ENCODE measurements at regions not wholly inside any gene's neighbourhood (a gene's known extent, or its start where the extent isn't known, plus 50 kb on each side); places are given as distances from the start of the nearest gene placed in this dataset.

DNA sequence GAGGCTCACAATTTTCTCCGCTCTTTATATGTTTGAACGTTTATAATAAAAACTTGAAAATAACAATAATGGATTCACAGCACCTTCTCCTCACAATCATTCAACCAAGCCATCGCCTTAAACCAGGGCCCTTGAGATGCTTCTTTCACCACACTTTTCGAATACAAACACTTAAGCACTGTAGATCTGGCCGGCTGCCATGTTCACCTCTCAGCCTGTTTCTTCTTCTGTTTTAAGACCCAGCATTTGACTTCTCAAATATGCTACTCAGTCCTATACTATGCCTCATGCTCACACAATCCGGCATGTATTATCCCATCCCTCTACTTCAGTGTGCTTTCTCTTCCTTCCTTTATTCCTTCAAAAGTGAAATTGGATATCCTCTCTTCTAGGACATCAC, 280.6 kb downstream of the TFEC start:
- H3K36me3 ChIP-seq (ENCODE audit: control insufficient read depth in 2 of 2, insufficient read depth in 1 of 2, low read length in 2 of 2), result no peaks in the 10 kb centered on the region
- TF ChIP-seq ZNF404 (tag by site-specific recombination; IDR thresholded peaks at IDR 0.05), result no peak
- TF ChIP-seq ZNF335 (tag by site-specific recombination; conservative IDR thresholded peaks at IDR 0.05), result peak; percentile 50
- TF ChIP-seq ZNF558 (tag by site-specific recombination; IDR thresholded peaks at IDR 0.05), result no peak
- TF ChIP-seq ZNF433 (tag by site-specific recombination; IDR thresholded peaks at IDR 0.05; ENCODE audit: low read depth), result no peak
- no peak for TF ChIP-seq ZNF292 (tag by site-specific recombination; IDR thresholded peaks at IDR 0.05; ENCODE audit: borderline replicate concordance, low read depth)
- TF ChIP-seq ZIC2 (tag by site-specific recombination; IDR thresholded peaks at IDR 0.05), result no peak
- no peak for TF ChIP-seq ZEB2 (tag by site-specific recombination; IDR thresholded peaks at IDR 0.05)
- 0 out of 2 replicates have a peak, but pooled peaks have one; percentile 31 for TF ChIP-seq ZBTB17 (tag by site-specific recombination; IDR thresholded peaks at IDR 0.05)
- no peak for TF ChIP-seq ZNF350 (tag by site-specific recombination; IDR thresholded peaks at IDR 0.05)
- H3K27ac ChIP-seq (ENCODE audit: extremely low read depth, low read depth, low read length), result no peak overlapping the region
- no peak overlapping the region for H3K4me3 ChIP-seq (ENCODE audit: low read depth, low read length)
- no peaks in the 10 kb centered on the region for H3K9me3 ChIP-seq (ENCODE audit: control insufficient read depth, insufficient read depth, low read depth, low read length)
- ChIA-PET POLR2A (no interaction called here), CTCF (interaction anchor here (0.5 kb wide), 1 partner anchor 186 kb away, joined by 3 read pairs; no protein-coding TSS in a partner anchor)
- H3K4me1 ChIP-seq (ENCODE audit: control insufficient read depth, insufficient read depth, low read length), result peaks cover 3% of the 10 kb centered on the region; the same call in 1 of the 2 replicates

DNA sequence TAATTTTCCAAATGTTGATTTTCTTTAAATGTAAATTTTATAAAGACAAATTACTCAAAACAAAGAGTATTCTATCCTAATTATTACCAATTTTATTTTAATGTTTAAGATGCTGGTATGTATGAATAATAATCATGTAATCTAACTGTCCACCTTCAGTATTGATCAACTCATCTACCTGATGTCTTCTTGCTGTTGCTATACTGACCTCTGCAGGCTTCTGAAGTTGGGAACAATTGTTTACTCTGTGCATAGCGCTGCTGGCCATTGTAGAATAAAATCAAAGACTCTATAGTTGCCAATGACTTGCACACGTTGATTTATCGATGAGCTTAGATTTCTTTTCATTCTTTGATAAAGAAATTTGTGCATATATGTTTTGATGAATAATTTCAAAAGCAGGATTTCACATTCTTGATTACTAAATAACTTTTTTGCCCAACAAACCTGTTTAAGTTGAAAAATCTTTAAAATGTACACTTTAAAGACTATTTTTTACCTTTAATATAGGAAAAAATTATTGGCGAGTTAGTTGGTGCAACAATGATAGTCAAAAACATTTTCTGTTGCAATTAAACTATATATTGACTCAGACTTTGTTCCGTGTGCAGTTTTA, 282.3 kb downstream of the TFEC start:
- ChIA-PET CTCF (interaction anchor here (0.6 to 0.7 kb wide), 3 partner anchors 8 to 164 kb away, joined by 3 to 6 read pairs (median 4); no protein-coding TSS in a partner anchor), POLR2A (no interaction called here)
- Histone ChIP-seq H3K4me1 (ENCODE audit: control insufficient read depth, insufficient read depth, low read length) (peaks cover 3% of the 10 kb centered on the region; the same call in 1 of the 2 replicates), H3K4me3 (ENCODE audit: low read depth, low read length) (no peak overlapping the region), H3K9me3 (ENCODE audit: control insufficient read depth, insufficient read depth, low read depth, low read length) (no peaks in the 10 kb centered on the region), H3K27ac (ENCODE audit: extremely low read depth, low read depth, low read length) (no peak overlapping the region), H3K36me3 (ENCODE audit: control insufficient read depth in 2 of 2, insufficient read depth in 1 of 2, low read length in 2 of 2) (no peaks in the 10 kb centered on the region)
- TF ChIP-seq ZNF654 (tag by site-specific recombination; IDR thresholded peaks at IDR 0.05; ENCODE audit: low read depth) (peak; percentile 62), EGR2 (tag by site-specific recombination; IDR thresholded peaks at IDR 0.05; ENCODE audit: low read depth) (no peak), ZBTB17 (tag by site-specific recombination; IDR thresholded peaks at IDR 0.05) (no peak), ZNF600 (tag by site-specific recombination; IDR thresholded peaks at IDR 0.05) (no peak), ZEB2 (tag by site-specific recombination; IDR thresholded peaks at IDR 0.05) (no peak), ZBTB26 (tag by site-specific recombination; optimal IDR thresholded peaks at IDR 0.05) (no peak), ZNF248 (tag by site-specific recombination; IDR thresholded peaks at IDR 0.05) (no peak)

DNA sequence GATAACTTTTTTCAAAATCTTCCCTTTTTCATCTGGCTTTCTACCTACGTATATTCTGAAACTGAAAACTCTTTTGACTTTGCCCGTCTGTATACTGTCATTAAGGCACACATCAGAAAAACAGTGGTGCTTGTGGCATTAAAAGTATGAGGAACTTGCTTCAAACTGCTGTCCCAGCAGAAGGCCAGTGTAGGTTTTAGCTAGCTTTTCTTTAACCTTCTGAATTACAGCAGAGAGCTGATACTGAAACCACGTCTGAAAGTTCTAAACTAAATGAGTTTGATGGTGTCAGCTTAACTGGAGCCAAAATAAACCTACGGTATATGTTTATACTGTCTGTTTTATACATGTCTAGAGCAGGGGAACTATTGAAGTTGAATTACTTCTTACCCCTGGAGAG, 283.4 kb downstream of the TFEC start:
- ChIA-PET CTCF (interaction anchor here (0.8 kb wide), 1 partner anchor 882 kb away, joined by 3 read pairs; no protein-coding TSS in a partner anchor), POLR2A (no interaction called here)
- Histone ChIP-seq H3K27ac (ENCODE audit: extremely low read depth, low read depth, low read length) (peak overlapping the region; percentile 17; the same call in 1 of the 2 replicates), H3K36me3 (ENCODE audit: control insufficient read depth in 2 of 2, insufficient read depth in 1 of 2, low read length in 2 of 2) (no peaks in the 10 kb centered on the region), H3K4me3 (ENCODE audit: low read depth, low read length) (no peak overlapping the region), H3K4me1 (ENCODE audit: control insufficient read depth, insufficient read depth, low read length) (peaks cover 3% of the 10 kb centered on the region; the same call in 1 of the 2 replicates), H3K9me3 (ENCODE audit: control insufficient read depth, insufficient read depth, low read depth, low read length) (no peaks in the 10 kb centered on the region)
- TF ChIP-seq ZNF843 (tag by site-specific recombination; IDR thresholded peaks at IDR 0.05) (no peak), GLI2 (tag by site-specific recombination; IDR thresholded peaks at IDR 0.05; ENCODE audit: borderline replicate concordance, low read depth) (no peak), ZEB2 (tag by site-specific recombination; IDR thresholded peaks at IDR 0.05) (no peak), OVOL3 (tag by site-specific recombination; IDR thresholded peaks at IDR 0.05) (no peak), ZNF112 (tag by site-specific recombination; IDR thresholded peaks at IDR 0.05) (no peak), ZFP41 (tag by site-specific recombination; IDR thresholded peaks at IDR 0.05; ENCODE audit: borderline replicate concordance) (no peak), BCL11A (tag by site-specific recombination; IDR thresholded peaks at IDR 0.05; ENCODE audit: low read depth) (no peak), ZSCAN18 (tag by site-specific recombination; IDR thresholded peaks at IDR 0.05) (no peak)
- TF ChIP-seq, protein P1, sequence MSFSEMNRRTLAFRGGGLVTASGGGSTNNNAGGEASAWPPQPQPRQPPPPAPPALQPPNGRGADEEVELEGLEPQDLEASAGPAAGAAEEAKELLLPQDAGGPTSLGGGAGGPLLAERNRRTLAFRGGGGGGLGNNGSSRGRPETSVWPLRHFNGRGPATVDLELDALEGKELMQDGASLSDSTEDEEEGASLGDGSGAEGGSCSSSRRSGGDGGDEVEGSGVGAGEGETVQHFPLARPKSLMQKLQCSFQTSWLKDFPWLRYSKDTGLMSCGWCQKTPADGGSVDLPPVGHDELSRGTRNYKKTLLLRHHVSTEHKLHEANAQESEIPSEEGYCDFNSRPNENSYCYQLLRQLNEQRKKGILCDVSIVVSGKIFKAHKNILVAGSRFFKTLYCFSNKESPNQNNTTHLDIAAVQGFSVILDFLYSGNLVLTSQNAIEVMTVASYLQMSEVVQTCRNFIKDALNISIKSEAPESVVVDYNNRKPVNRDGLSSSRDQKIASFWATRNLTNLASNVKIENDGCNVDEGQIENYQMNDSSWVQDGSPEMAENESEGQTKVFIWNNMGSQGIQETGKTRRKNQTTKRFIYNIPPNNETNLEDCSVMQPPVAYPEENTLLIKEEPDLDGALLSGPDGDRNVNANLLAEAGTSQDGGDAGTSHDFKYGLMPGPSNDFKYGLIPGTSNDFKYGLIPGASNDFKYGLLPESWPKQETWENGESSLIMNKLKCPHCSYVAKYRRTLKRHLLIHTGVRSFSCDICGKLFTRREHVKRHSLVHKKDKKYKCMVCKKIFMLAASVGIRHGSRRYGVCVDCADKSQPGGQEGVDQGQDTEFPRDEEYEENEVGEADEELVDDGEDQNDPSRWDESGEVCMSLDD (tag by site-specific recombination; IDR thresholded peaks at IDR 0.05), result no peak
- TF ChIP-seq, protein P2, sequence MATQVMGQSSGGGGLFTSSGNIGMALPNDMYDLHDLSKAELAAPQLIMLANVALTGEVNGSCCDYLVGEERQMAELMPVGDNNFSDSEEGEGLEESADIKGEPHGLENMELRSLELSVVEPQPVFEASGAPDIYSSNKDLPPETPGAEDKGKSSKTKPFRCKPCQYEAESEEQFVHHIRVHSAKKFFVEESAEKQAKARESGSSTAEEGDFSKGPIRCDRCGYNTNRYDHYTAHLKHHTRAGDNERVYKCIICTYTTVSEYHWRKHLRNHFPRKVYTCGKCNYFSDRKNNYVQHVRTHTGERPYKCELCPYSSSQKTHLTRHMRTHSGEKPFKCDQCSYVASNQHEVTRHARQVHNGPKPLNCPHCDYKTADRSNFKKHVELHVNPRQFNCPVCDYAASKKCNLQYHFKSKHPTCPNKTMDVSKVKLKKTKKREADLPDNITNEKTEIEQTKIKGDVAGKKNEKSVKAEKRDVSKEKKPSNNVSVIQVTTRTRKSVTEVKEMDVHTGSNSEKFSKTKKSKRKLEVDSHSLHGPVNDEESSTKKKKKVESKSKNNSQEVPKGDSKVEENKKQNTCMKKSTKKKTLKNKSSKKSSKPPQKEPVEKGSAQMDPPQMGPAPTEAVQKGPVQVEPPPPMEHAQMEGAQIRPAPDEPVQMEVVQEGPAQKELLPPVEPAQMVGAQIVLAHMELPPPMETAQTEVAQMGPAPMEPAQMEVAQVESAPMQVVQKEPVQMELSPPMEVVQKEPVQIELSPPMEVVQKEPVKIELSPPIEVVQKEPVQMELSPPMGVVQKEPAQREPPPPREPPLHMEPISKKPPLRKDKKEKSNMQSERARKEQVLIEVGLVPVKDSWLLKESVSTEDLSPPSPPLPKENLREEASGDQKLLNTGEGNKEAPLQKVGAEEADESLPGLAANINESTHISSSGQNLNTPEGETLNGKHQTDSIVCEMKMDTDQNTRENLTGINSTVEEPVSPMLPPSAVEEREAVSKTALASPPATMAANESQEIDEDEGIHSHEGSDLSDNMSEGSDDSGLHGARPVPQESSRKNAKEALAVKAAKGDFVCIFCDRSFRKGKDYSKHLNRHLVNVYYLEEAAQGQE (tag by site-specific recombination; IDR thresholded peaks at IDR 0.05), result no peak
